GM19468 (cell line): ENCODE measurements at regions not wholly inside any gene's neighbourhood (a gene's known extent, or its start where the extent isn't known, plus 50 kb on each side); places are given as distances from the start of the nearest gene placed in this dataset.

ENCODE experiments used
- ATAC-seq: cut with Tn5 transposase; IDR thresholded peaks from one replicate; pipeline ENCODE4 v1.9.1; 2021; ENCODE audit warnings: mild to moderate bottlenecking, moderate library complexity, moderate number of reproducible peaks; ENCODE audit not compliant: unreplicated experiment; ENCODE audit errors: extremely low read depth

- ATAC-seq: no peak
These were observed 55.5 kb downstream of the MID1IP1 start for GRCh38 chrX:38856670-38857265.

- ATAC-seq: no peak
These were observed 56.7 kb downstream of the MID1IP1 start for GRCh38 chrX:38857736-38858523.

- ATAC-seq: no peak
These were observed 58.3 kb downstream of the MID1IP1 start for GRCh38 chrX:38859602-38860001.

- no peak for ATAC-seq
These were observed 59.1 kb downstream of the MID1IP1 start for GRCh38 chrX:38860106-38861013.

- no peak for ATAC-seq
These were observed 60.2 kb downstream of the MID1IP1 start for GRCh38 chrX:38861489-38861888.

GRCh38 chrX:38862100-38862499, 60.8 kb downstream of the MID1IP1 start:
- no peak for ATAC-seq

- no peak for ATAC-seq
These were observed 62.9 kb downstream of the MID1IP1 start for GRCh38 chrX:38864165-38864564.

- ATAC-seq: no peak
These were observed 67.1 kb downstream of the MID1IP1 start for GRCh38 chrX:38868321-38868720.

- ATAC-seq: no peak
These were observed 67.7 kb downstream of the MID1IP1 start for GRCh38 chrX:38868941-38869401.

GRCh38 chrX:38870361-38870895, 69.2 kb downstream of the MID1IP1 start:
- ATAC-seq: no peak

GRCh38 chrX:38871129-38872029, 70.1 kb downstream of the MID1IP1 start:
- ATAC-seq: no peak

GRCh38 chrX:38877366-38877765, 76.1 kb downstream of the MID1IP1 start:
- ATAC-seq: no peak

GRCh38 chrX:38878641-38879340, 77.5 kb downstream of the MID1IP1 start:
- ATAC-seq: no peak

- ATAC-seq: peak; percentile 33
These were observed 78.5 kb downstream of the MID1IP1 start for GRCh38 chrX:38879631-38880220.

- ATAC-seq: no peak
These were observed 79.1 kb downstream of the MID1IP1 start for GRCh38 chrX:38880296-38880854.

- no peak for ATAC-seq
These were observed 79.8 kb downstream of the MID1IP1 start for GRCh38 chrX:38881066-38881465.

GRCh38 chrX:38881727-38882126, 80.5 kb downstream of the MID1IP1 start:
- no peak for ATAC-seq
